ENCODE measurements at regions not wholly inside any gene's neighbourhood (a gene's known extent, or its start where the extent isn't known, plus 50 kb on each side); places are given as distances from the start of the nearest gene placed in this dataset.

DNA sequence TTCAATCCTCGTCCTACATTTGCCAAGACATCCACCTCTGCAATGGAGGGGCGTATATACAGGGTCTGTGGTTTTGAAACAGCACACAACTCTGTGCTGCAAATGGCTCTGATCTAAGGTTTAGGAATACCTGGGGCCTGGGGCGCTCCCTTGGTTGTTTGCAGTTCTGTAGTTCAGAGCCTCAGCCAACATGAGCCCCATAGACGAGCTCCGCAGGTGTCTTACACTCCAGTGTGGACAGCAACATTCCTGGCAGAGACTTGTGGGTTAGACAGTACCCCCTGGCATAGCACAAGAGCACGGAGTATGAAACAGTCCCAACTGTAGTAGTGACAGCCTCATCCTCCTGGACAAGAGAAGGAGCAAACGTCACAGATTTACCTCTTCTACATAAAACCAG is 120.3 kb upstream of the BARHL2 start:
- no peak overlapping the region for H3K4me2 ChIP-seq (ENCODE audit: low read length)
- DNase-seq (no peak), ATAC-seq (no peak)
- no peaks in the 10 kb centered on the region for H3K9me3 ChIP-seq (ENCODE audit: low read length)
- no peaks in the 10 kb centered on the region for H4K20me1 ChIP-seq (ENCODE audit: low read length)
- no peak overlapping the region for H3K27ac ChIP-seq (ENCODE audit: low read length)
- H3K9me2 ChIP-seq (replicated peaks; ENCODE audit: low read length), result no peaks in the 10 kb centered on the region
- H3F3A ChIP-seq (ENCODE audit: low read length, unreplicated experiment), result no peaks in the 10 kb centered on the region
- H3K4me1 ChIP-seq (ENCODE audit: insufficient read depth, low read length), result no peaks in the 10 kb centered on the region
- TF ChIP-seq EZH2phosphoT487 (IDR thresholded peaks at IDR 0.05; ENCODE audit: borderline replicate concordance, low read length), result no peak
- no peak for TF ChIP-seq EZH2 (IDR thresholded peaks at IDR 0.05; ENCODE audit: low read length, unreplicated experiment)
- TF ChIP-seq, protein P1, sequence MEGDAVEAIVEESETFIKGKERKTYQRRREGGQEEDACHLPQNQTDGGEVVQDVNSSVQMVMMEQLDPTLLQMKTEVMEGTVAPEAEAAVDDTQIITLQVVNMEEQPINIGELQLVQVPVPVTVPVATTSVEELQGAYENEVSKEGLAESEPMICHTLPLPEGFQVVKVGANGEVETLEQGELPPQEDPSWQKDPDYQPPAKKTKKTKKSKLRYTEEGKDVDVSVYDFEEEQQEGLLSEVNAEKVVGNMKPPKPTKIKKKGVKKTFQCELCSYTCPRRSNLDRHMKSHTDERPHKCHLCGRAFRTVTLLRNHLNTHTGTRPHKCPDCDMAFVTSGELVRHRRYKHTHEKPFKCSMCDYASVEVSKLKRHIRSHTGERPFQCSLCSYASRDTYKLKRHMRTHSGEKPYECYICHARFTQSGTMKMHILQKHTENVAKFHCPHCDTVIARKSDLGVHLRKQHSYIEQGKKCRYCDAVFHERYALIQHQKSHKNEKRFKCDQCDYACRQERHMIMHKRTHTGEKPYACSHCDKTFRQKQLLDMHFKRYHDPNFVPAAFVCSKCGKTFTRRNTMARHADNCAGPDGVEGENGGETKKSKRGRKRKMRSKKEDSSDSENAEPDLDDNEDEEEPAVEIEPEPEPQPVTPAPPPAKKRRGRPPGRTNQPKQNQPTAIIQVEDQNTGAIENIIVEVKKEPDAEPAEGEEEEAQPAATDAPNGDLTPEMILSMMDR (conservative IDR thresholded peaks at IDR 0.05; ENCODE audit: low read depth, low read length), result no peak
- BruUV-seq (replicated peaks), result no TSS peak
- H3K9ac ChIP-seq (ENCODE audit: low read length), result no peak overlapping the region
- H3K27me3 ChIP-seq (ENCODE audit: low read length), result peaks cover 72% of the 10 kb centered on the region
- intact Hi-C loops (cut with micrococcal nuclease), result no loop called here
- no peaks in the 10 kb centered on the region for H3K36me3 ChIP-seq (ENCODE audit: low read depth, low read length)
- H2AFZ ChIP-seq (ENCODE audit: low read length), result no peak overlapping the region
- ChIA-PET POLR2A (ENCODE audit: unreplicated experiment) (no interaction called here), CTCF (no interaction called here)
- H3K4me3 ChIP-seq (ENCODE audit: low read length), result no peak overlapping the region
- no peaks in the 10 kb centered on the region for H3K79me2 ChIP-seq (ENCODE audit: low read length)

DNA sequence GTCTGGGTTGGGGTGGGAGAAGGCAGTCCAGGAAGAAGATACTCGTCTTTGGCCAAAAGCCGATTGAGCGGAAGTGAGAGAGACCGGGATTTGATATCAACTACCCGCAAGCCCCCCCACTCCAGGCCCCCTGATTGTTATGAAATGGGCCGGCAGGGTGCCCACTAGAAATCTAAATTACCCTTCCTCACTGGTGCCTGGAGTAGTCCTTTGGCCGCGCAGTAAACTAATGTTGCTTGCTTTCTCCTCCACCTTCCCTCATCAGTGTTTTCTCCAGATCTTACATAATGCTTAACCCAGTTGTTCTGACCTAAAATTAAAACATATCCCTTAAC is 119.2 kb upstream of the BARHL2 start:
- TF ChIP-seq, protein P1 (conservative IDR thresholded peaks at IDR 0.05; ENCODE audit: low read depth, low read length), result no peak
- TF ChIP-seq EZH2 (IDR thresholded peaks at IDR 0.05; ENCODE audit: low read length, unreplicated experiment) (no peak), EZH2phosphoT487 (IDR thresholded peaks at IDR 0.05; ENCODE audit: borderline replicate concordance, low read length) (no peak)
- no peak for DNase-seq
- H3K36me3 ChIP-seq (ENCODE audit: low read depth, low read length), result no peaks in the 10 kb centered on the region
- no peaks in the 10 kb centered on the region for H4K20me1 ChIP-seq (ENCODE audit: low read length)
- intact Hi-C loops (cut with micrococcal nuclease), result no loop called here
- POLR2A ChIA-PET (ENCODE audit: unreplicated experiment), result no interaction called here
- no peaks in the 10 kb centered on the region for H3F3A ChIP-seq (ENCODE audit: low read length, unreplicated experiment)
- H3K27ac ChIP-seq (ENCODE audit: low read length), result no peak overlapping the region
- no peak overlapping the region for H2AFZ ChIP-seq (ENCODE audit: low read length)
- BruUV-seq (replicated peaks), result no TSS peak
- no peak overlapping the region for H3K9ac ChIP-seq (ENCODE audit: low read length)
- no peak overlapping the region for H3K4me2 ChIP-seq (ENCODE audit: low read length)
- no peak for ATAC-seq
- CTCF ChIA-PET, result no interaction called here
- H3K4me1 ChIP-seq (ENCODE audit: insufficient read depth, low read length), result no peaks in the 10 kb centered on the region
- H3K9me2 ChIP-seq (replicated peaks; ENCODE audit: low read length), result no peaks in the 10 kb centered on the region
- no peak overlapping the region for H3K4me3 ChIP-seq (ENCODE audit: low read length)
- no peaks in the 10 kb centered on the region for H3K9me3 ChIP-seq (ENCODE audit: low read length)
- no peaks in the 10 kb centered on the region for H3K79me2 ChIP-seq (ENCODE audit: low read length)
- H3K27me3 ChIP-seq (ENCODE audit: low read length), result peaks cover 72% of the 10 kb centered on the region

DNA sequence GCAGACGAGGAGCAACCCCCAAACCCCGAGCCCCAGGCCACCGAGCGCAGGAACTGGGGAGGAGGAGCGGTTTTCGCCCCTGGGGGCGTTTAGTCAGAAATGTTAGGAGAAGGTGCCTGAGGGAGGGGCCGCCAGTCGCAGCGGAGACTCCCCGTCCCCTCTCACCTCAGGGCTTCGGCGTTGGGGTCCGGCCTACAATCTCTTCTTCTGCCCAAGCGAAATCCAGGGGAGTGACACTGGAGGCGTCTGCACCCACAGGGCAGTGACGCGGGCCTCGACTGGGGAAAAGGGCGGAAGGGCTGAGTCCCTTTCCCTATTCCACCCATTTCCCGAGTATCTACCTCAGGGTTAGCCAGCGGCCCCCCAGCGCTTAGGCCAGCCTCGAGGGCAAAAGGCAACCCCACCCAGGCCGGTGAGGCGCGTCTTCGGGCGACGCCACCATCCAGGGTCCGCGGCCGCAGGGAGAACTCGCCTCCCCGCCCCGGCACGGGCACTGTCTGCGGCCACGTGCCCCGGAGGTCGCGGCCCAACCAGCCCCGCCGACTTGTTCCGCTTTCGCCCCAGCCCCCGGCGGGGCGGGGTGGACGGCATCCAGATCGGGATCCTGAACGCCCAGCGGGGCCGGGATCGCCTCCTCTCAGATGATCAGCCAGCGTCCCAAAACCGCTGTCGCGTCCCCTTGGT is 118.7 kb upstream of the BARHL2 start:
- ChIA-PET POLR2A (ENCODE audit: unreplicated experiment) (no interaction called here), CTCF (no interaction called here)
- Histone ChIP-seq H3K36me3 (ENCODE audit: low read depth, low read length) (no peaks in the 10 kb centered on the region), H3K79me2 (ENCODE audit: low read length) (no peaks in the 10 kb centered on the region), H4K20me1 (ENCODE audit: low read length) (no peaks in the 10 kb centered on the region), H3K27me3 (ENCODE audit: low read length) (peaks cover 72% of the 10 kb centered on the region), H3K27ac (ENCODE audit: low read length) (no peak overlapping the region), H3K4me3 (ENCODE audit: low read length) (no peak overlapping the region), H3K4me2 (ENCODE audit: low read length) (no peak overlapping the region), H2AFZ (ENCODE audit: low read length) (no peak overlapping the region), H3K9me2 (replicated peaks; ENCODE audit: low read length) (no peaks in the 10 kb centered on the region), H3K4me1 (ENCODE audit: insufficient read depth, low read length) (no peaks in the 10 kb centered on the region), H3K9ac (ENCODE audit: low read length) (no peak overlapping the region), H3K9me3 (ENCODE audit: low read length) (no peaks in the 10 kb centered on the region), H3F3A (ENCODE audit: low read length, unreplicated experiment) (no peaks in the 10 kb centered on the region)
- intact Hi-C loops (cut with micrococcal nuclease), result no loop called here
- BruUV-seq (replicated peaks), result no TSS peak
- ATAC-seq (no peak), DNase-seq (no peak)
- TF ChIP-seq, protein P1 (conservative IDR thresholded peaks at IDR 0.05; ENCODE audit: low read depth, low read length), result no peak
- no peak for TF ChIP-seq EZH2phosphoT487 (IDR thresholded peaks at IDR 0.05; ENCODE audit: borderline replicate concordance, low read length)
- TF ChIP-seq EZH2 (IDR thresholded peaks at IDR 0.05; ENCODE audit: low read length, unreplicated experiment), result no peak
